ENCODE measurements at regions not wholly inside any gene's neighbourhood (a gene's known extent, or its start where the extent isn't known, plus 50 kb on each side); places are given as distances from the start of the nearest gene placed in this dataset.

GRCh38 chr16:6177616-6178180 lies 1080.1 kb upstream of the EEF2KMT start:
- H3K27ac ChIP-seq (ENCODE audit: low read depth, low read length): no peak overlapping the region
- H2AFZ ChIP-seq (ENCODE audit: low read depth, low read length, severe bottlenecking): no peak overlapping the region
- H3K4me3 ChIP-seq (ENCODE audit: insufficient read depth, low read length, poor library complexity, severe bottlenecking): no peak overlapping the region
- H3K9me2 ChIP-seq (replicated peaks; ENCODE audit: insufficient read depth, low read length): no peaks in the 10 kb centered on the region
- no peaks in the 10 kb centered on the region for H4K20me1 ChIP-seq (ENCODE audit: low read depth, low read length)
- no peak overlapping the region for H3K4me2 ChIP-seq (ENCODE audit: low read depth, low read length, poor library complexity, severe bottlenecking)
- TF ChIP-seq EZH2phosphoT487 (conservative IDR thresholded peaks at IDR 0.05; ENCODE audit: low read length): no peak
- TF ChIP-seq, protein P1, sequence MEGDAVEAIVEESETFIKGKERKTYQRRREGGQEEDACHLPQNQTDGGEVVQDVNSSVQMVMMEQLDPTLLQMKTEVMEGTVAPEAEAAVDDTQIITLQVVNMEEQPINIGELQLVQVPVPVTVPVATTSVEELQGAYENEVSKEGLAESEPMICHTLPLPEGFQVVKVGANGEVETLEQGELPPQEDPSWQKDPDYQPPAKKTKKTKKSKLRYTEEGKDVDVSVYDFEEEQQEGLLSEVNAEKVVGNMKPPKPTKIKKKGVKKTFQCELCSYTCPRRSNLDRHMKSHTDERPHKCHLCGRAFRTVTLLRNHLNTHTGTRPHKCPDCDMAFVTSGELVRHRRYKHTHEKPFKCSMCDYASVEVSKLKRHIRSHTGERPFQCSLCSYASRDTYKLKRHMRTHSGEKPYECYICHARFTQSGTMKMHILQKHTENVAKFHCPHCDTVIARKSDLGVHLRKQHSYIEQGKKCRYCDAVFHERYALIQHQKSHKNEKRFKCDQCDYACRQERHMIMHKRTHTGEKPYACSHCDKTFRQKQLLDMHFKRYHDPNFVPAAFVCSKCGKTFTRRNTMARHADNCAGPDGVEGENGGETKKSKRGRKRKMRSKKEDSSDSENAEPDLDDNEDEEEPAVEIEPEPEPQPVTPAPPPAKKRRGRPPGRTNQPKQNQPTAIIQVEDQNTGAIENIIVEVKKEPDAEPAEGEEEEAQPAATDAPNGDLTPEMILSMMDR (IDR thresholded peaks at IDR 0.05; ENCODE audit: insufficient read depth, low read length, poor library complexity, severe bottlenecking): no peak
- no peaks in the 10 kb centered on the region for H3F3A ChIP-seq (ENCODE audit: insufficient read depth)
- no peaks in the 10 kb centered on the region for H3K27me3 ChIP-seq (ENCODE audit: low read length)
- H3K9me3 ChIP-seq (ENCODE audit: insufficient read depth, low read length): no peaks in the 10 kb centered on the region
- no peak overlapping the region for H3K9ac ChIP-seq (ENCODE audit: low read length)
- no peaks in the 10 kb centered on the region for H3K79me2 ChIP-seq (ENCODE audit: insufficient read depth, low read length)
- no peaks in the 10 kb centered on the region for H3K36me3 ChIP-seq (ENCODE audit: low read length)

- Histone ChIP-seq H2AFZ (ENCODE audit: low read depth, low read length, severe bottlenecking) (no peak overlapping the region), H3K27me3 (ENCODE audit: low read length) (no peaks in the 10 kb centered on the region), H4K20me1 (ENCODE audit: low read depth, low read length) (no peaks in the 10 kb centered on the region), H3K9ac (ENCODE audit: low read length) (no peak overlapping the region), H3K9me2 (replicated peaks; ENCODE audit: insufficient read depth, low read length) (no peaks in the 10 kb centered on the region), H3K36me3 (ENCODE audit: low read length) (no peaks in the 10 kb centered on the region), H3K4me3 (ENCODE audit: insufficient read depth, low read length, poor library complexity, severe bottlenecking) (no peak overlapping the region), H3F3A (ENCODE audit: insufficient read depth) (no peaks in the 10 kb centered on the region), H3K9me3 (ENCODE audit: insufficient read depth, low read length) (no peaks in the 10 kb centered on the region), H3K79me2 (ENCODE audit: insufficient read depth, low read length) (no peaks in the 10 kb centered on the region), H3K4me2 (ENCODE audit: low read depth, low read length, poor library complexity, severe bottlenecking) (no peak overlapping the region), H3K27ac (ENCODE audit: low read depth, low read length) (no peak overlapping the region)
- TF ChIP-seq EZH2phosphoT487 (conservative IDR thresholded peaks at IDR 0.05; ENCODE audit: low read length): no peak
- TF ChIP-seq, protein P1 (IDR thresholded peaks at IDR 0.05; ENCODE audit: insufficient read depth, low read length, poor library complexity, severe bottlenecking): no peak
Observed at GRCh38 chr16:6170022-6170421, 1072.4 kb upstream of the EEF2KMT start.

DNA sequence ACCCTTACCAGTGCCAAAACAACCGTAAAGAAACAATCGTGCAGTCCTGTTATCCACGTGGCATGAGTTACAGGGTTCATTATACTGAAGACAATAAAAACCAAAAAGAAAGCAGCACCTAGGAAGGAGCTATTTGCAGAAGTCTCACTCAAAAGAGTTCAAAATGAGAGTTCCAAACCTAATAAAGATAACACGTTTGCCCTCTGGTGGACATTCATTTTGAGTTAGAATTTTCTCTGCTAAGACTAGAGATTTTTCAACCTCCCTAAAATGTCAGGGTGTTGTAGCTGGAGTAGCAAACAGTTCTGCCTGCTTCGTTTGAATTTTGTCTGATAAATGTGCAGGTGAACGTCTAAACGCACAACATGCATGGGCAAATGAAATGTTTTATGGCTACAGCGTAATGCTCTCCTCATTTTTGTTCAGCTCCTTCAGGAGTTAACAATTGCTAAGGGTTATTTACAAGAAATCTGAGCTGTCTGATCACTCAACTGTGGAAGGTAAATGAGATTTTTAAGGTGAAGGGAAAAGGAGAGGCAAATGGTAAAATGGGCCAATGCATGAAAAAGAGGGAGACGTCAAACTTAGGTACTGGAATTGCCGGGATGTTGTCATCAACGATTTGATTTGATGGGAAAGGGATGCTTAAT lies 1067.9 kb upstream of the EEF2KMT start:
- H3K79me2 ChIP-seq (ENCODE audit: insufficient read depth, low read length): no peaks in the 10 kb centered on the region
- no peaks in the 10 kb centered on the region for H3K9me3 ChIP-seq (ENCODE audit: insufficient read depth, low read length)
- no peak overlapping the region for H3K27ac ChIP-seq (ENCODE audit: low read depth, low read length)
- TF ChIP-seq EZH2phosphoT487 (conservative IDR thresholded peaks at IDR 0.05; ENCODE audit: low read length): no peak
- TF ChIP-seq, protein P1 (IDR thresholded peaks at IDR 0.05; ENCODE audit: insufficient read depth, low read length, poor library complexity, severe bottlenecking): no peak
- H3K36me3 ChIP-seq (ENCODE audit: low read length): no peaks in the 10 kb centered on the region
- H3K4me3 ChIP-seq (ENCODE audit: insufficient read depth, low read length, poor library complexity, severe bottlenecking): no peak overlapping the region
- H2AFZ ChIP-seq (ENCODE audit: low read depth, low read length, severe bottlenecking): no peak overlapping the region
- no peaks in the 10 kb centered on the region for H4K20me1 ChIP-seq (ENCODE audit: low read depth, low read length)
- no peaks in the 10 kb centered on the region for H3K27me3 ChIP-seq (ENCODE audit: low read length)
- no peak overlapping the region for H3K4me2 ChIP-seq (ENCODE audit: low read depth, low read length, poor library complexity, severe bottlenecking)
- no peaks in the 10 kb centered on the region for H3K9me2 ChIP-seq (replicated peaks; ENCODE audit: insufficient read depth, low read length)
- H3F3A ChIP-seq (ENCODE audit: insufficient read depth): no peaks in the 10 kb centered on the region
- no peak overlapping the region for H3K9ac ChIP-seq (ENCODE audit: low read length)

Data from SU-DHL-6 (cell line).